Smooth muscle cell (in vitro differentiated cells): ENCODE measurements at regions not wholly inside any gene's neighbourhood (a gene's known extent, or its start where the extent isn't known, plus 50 kb on each side); places are given as distances from the start of the nearest gene placed in this dataset.

Experiments
- DNase-seq: peaks from one replicate; lab custom pipeline; 2025; ENCODE audit not compliant: unreplicated experiment; lab: John Stamatoyannopoulos, UW
- H2AFZ ChIP-seq: fragments of 200-600 bp; sonication (generic); 2 replicates; pipeline ENCODE4 v1.6.0; 2016; ENCODE audit warnings: antibody characterized with exemption, low read depth, mild to moderate bottlenecking
- H3F3A ChIP-seq: fragments of 200-600 bp; sonication (generic); 2 replicates; pipeline ENCODE4 v1.6.0; 2017; ENCODE audit warnings: antibody characterized with exemption, low read depth
- H3K27ac ChIP-seq: fragments of 200-600 bp; sonication (generic); 2 replicates; pipeline ENCODE4 v1.5.1; 2016; ENCODE audit warnings: low read depth, mild to moderate bottlenecking
- H3K27me3 ChIP-seq: fragments of 200-600 bp; sonication (generic); 2 replicates; pipeline ENCODE4 v1.6.1; 2016; ENCODE audit warnings: low read depth, mild to moderate bottlenecking
- H3K36me3 ChIP-seq: fragments of 200-600 bp; sonication (generic); 2 replicates; pipeline ENCODE4 v1.5.1; 2016; ENCODE audit warnings: low read depth
- H3K4me1 ChIP-seq: fragments of 200-600 bp; sonication (generic); 2 replicates; pipeline ENCODE4 v1.5.1; 2016; ENCODE audit warnings: low read depth
- H3K4me2 ChIP-seq: fragments of 200-600 bp; sonication (generic); 2 replicates; pipeline ENCODE4 v1.6.0; 2016; ENCODE audit warnings: mild to moderate bottlenecking
- H3K4me3 ChIP-seq: fragments of 200-600 bp; sonication (generic); 2 replicates; pipeline ENCODE4 v1.5.1; 2016; ENCODE audit warnings: mild to moderate bottlenecking
- H3K79me2 ChIP-seq: fragments of 200-600 bp; sonication (generic); 2 replicates; pipeline ENCODE4 v1.6.0; 2016; ENCODE audit warnings: low read depth, mild to moderate bottlenecking
- H3K9ac ChIP-seq: fragments of 200-600 bp; sonication (generic); 2 replicates; pipeline ENCODE4 v1.6.0; 2016; ENCODE audit warnings: low read depth
- H3K9me3 ChIP-seq: fragments of 200-600 bp; sonication (generic); replicated peaks from 2 replicates; pipeline ENCODE4 v1.5.1; 2016; ENCODE audit warnings: low read depth
- H4K20me1 ChIP-seq: fragments of 200-600 bp; sonication (generic); 2 replicates; pipeline ENCODE4 v1.6.0; 2016; ENCODE audit warnings: low read depth
- CTCF ChIP-seq: fragments of 200-600 bp; sonication (generic); IDR thresholded peaks from 2 replicates; pipeline ENCODE4 v1.5.1; 2017; ENCODE audit warnings: borderline replicate concordance, mild to moderate bottlenecking, antibody characterized with exemption; ENCODE audit not compliant: insufficient read depth, poor library complexity, severe bottlenecking
- WGBS: methylation state at CpG from one replicate; pipeline ENCODE4 v1.1.7; 2016; ENCODE audit warnings: low lambda C conversion rate; 5-methylcytosine and 5-hydroxymethylcytosine counted together

- no peak for DNase-seq
- Histone ChIP-seq H3K9me3 (no peaks in the 10 kb centered on the region), H3K9ac (no peak overlapping the region), H2AFZ (no peak overlapping the region), H3K27me3 (no peaks in the 10 kb centered on the region), H3K4me2 (no peak overlapping the region), H3K36me3 (no peaks in the 10 kb centered on the region), H3K4me1 (no peaks in the 10 kb centered on the region), H3K4me3 (no peak overlapping the region), H3F3A (no peaks in the 10 kb centered on the region), H3K27ac (no peak overlapping the region), H4K20me1 (no peaks in the 10 kb centered on the region), H3K79me2 (no peaks in the 10 kb centered on the region)
- WGBS = 88% methylated on average over 4 of the region's 4 CpGs
- no peak for TF ChIP-seq CTCF
These were observed 532.8 kb upstream of the KLF4 start for GRCh38 chr9:108022246-108022935.

GRCh38 chr9:108021096-108021710 is 531.6 kb upstream of the KLF4 start:
- H3K27ac ChIP-seq = no peak overlapping the region
- no peaks in the 10 kb centered on the region for H3F3A ChIP-seq
- no peaks in the 10 kb centered on the region for H3K27me3 ChIP-seq
- H2AFZ ChIP-seq = no peak overlapping the region
- no peaks in the 10 kb centered on the region for H3K4me1 ChIP-seq
- no peaks in the 10 kb centered on the region for H4K20me1 ChIP-seq
- TF ChIP-seq CTCF = no peak
- no peak overlapping the region for H3K9ac ChIP-seq
- no peak for DNase-seq
- no peak overlapping the region for H3K4me3 ChIP-seq
- H3K4me2 ChIP-seq = no peak overlapping the region
- 82% methylated on average over 1 of the region's 1 CpG for WGBS
- H3K36me3 ChIP-seq = no peaks in the 10 kb centered on the region
- no peaks in the 10 kb centered on the region for H3K9me3 ChIP-seq
- no peaks in the 10 kb centered on the region for H3K79me2 ChIP-seq

GRCh38 chr9:108019821-108020220 is 530.3 kb upstream of the KLF4 start:
- H3K4me3 ChIP-seq = no peak overlapping the region
- no peaks in the 10 kb centered on the region for H3K9me3 ChIP-seq
- H3K27me3 ChIP-seq = no peaks in the 10 kb centered on the region
- H3K36me3 ChIP-seq = no peaks in the 10 kb centered on the region
- H4K20me1 ChIP-seq = no peaks in the 10 kb centered on the region
- no peaks in the 10 kb centered on the region for H3K79me2 ChIP-seq
- H3K4me2 ChIP-seq = no peak overlapping the region
- no peak overlapping the region for H3K9ac ChIP-seq
- H2AFZ ChIP-seq = no peak overlapping the region
- no peak for DNase-seq
- H3K4me1 ChIP-seq = no peaks in the 10 kb centered on the region
- no peaks in the 10 kb centered on the region for H3F3A ChIP-seq
- TF ChIP-seq CTCF = no peak
- no peak overlapping the region for H3K27ac ChIP-seq

- no peaks in the 10 kb centered on the region for H3K9me3 ChIP-seq
- H3K4me3 ChIP-seq = no peak overlapping the region
- no peaks in the 10 kb centered on the region for H4K20me1 ChIP-seq
- no peaks in the 10 kb centered on the region for H3K79me2 ChIP-seq
- H3K4me2 ChIP-seq = no peak overlapping the region
- no peaks in the 10 kb centered on the region for H3K4me1 ChIP-seq
- H3K36me3 ChIP-seq = no peaks in the 10 kb centered on the region
- no peak for TF ChIP-seq CTCF
- no peak for DNase-seq
- H3K27ac ChIP-seq = no peak overlapping the region
- H3K9ac ChIP-seq = no peak overlapping the region
- H3K27me3 ChIP-seq = no peaks in the 10 kb centered on the region
- H3F3A ChIP-seq = no peaks in the 10 kb centered on the region
- 93% methylated on average over 7 of the region's 7 CpGs for WGBS
- no peak overlapping the region for H2AFZ ChIP-seq
These were observed 528.1 kb upstream of the KLF4 start for GRCh38 chr9:108017671-108018070.
